Activated CD4-positive, alpha-beta T cell treated with anti-CD3 and anti-CD28 coated beads for 36 hours (primary cell): ENCODE measurements at regions not wholly inside any gene's neighbourhood (a gene's known extent, or its start where the extent isn't known, plus 50 kb on each side); places are given as distances from the start of the nearest gene placed in this dataset.

Experiments used
- ATAC-seq: fragments of 200-7000 bp; cut with Tn5 transposase; one replicate; pipeline ENCODE4 v1.10.0; 2021; ENCODE audit warnings: mild to moderate bottlenecking, moderate library complexity
- CTCF ChIA-PET: fragments of 350-600 bp; sonication (Branson Sonifier 250); formaldehyde crosslinking; loops from one replicate; lab custom pipeline; 2021; ENCODE audit warnings: antibody characterized with exemption; lab: Charles Lee
- POLR2A ChIA-PET: fragments of 350-600 bp; sonication (Branson Sonifier 250); formaldehyde crosslinking; loops from one replicate; lab custom pipeline; 2021; ENCODE audit warnings: antibody characterized with exemption, inconsistent platforms; lab: Charles Lee
- DNase-seq: peaks from one replicate; pipeline ENCODE4 v3.0.0-alpha.2; 2020
- H3K27ac Mint-ChIP-seq: one replicate; pipeline ENCODE4 v1.8.0; 2021; ENCODE audit warnings: mixed read lengths
- H3K27me3 Mint-ChIP-seq: one replicate; pipeline ENCODE4 v1.8.0; 2021; ENCODE audit warnings: mixed read lengths
- H3K36me3 Mint-ChIP-seq: one replicate; pipeline ENCODE4 v1.8.0; 2021; ENCODE audit warnings: low read depth, mixed read lengths
- H3K4me1 Mint-ChIP-seq: one replicate; pipeline ENCODE4 v1.8.0; 2021; ENCODE audit warnings: mixed read lengths
- H3K4me3 Mint-ChIP-seq: one replicate; pipeline ENCODE4 v1.8.0; 2021; ENCODE audit warnings: mild to moderate bottlenecking, moderate library complexity, mixed read lengths
- H3K9me3 Mint-ChIP-seq: one replicate; pipeline ENCODE4 v1.8.0; 2021; ENCODE audit warnings: low read depth, mixed read lengths
- intact Hi-C, 2 experiments: fragments of 100-400 bp; cut with DNase I in 1 of 2; cut with micrococcal nuclease in 1 of 2; formaldehyde crosslinking; loops; one replicate each; pipeline versions ENCODE4 v1.14.2 to v1.15.1; 2022 to 2024; cut with DNase I, micrococcal nuclease

GRCh38 chr20:19961293-19961692 is 55.9 kb upstream of the NAA20 start:
- Mint-ChIP-seq H3K4me3 (no peak overlapping the region), H3K36me3 (no peaks in the 10 kb centered on the region), H3K9me3 (no peaks in the 10 kb centered on the region), H3K4me1 (no peaks in the 10 kb centered on the region), H3K27ac (no peak overlapping the region), H3K27me3 (no peaks in the 10 kb centered on the region)
- ATAC-seq (no peak), DNase-seq (no peak)
- POLR2A ChIA-PET = no interaction called here
- CTCF ChIA-PET = interaction anchor here (0.5 kb wide), 1 partner anchor 268 kb away, joined by 3 read pairs; no protein-coding TSS in a partner anchor
- intact Hi-C loops = no loop called here

GRCh38 chr20:19962958-19963357 is 54.2 kb upstream of the NAA20 start:
- H3K4me1 Mint-ChIP-seq = peaks cover 2% of the 10 kb centered on the region
- H3K36me3 Mint-ChIP-seq = no peaks in the 10 kb centered on the region
- no peak for ATAC-seq
- no peaks in the 10 kb centered on the region for H3K9me3 Mint-ChIP-seq
- H3K4me3 Mint-ChIP-seq = no peak overlapping the region
- no peak overlapping the region for H3K27ac Mint-ChIP-seq
- ChIA-PET POLR2A (no interaction called here), CTCF (no interaction called here)
- H3K27me3 Mint-ChIP-seq = no peaks in the 10 kb centered on the region
- DNase-seq = no peak
- intact Hi-C loops = no loop called here

GRCh38 chr20:19964289-19965265 is 52.6 kb upstream of the NAA20 start:
- Mint-ChIP-seq H3K4me1 (peaks cover 18% of the 10 kb centered on the region), H3K27me3 (no peaks in the 10 kb centered on the region), H3K9me3 (no peaks in the 10 kb centered on the region), H3K27ac (no peak overlapping the region), H3K4me3 (no peak overlapping the region), H3K36me3 (no peaks in the 10 kb centered on the region)
- DNase-seq (no peak), ATAC-seq (no peak)
- POLR2A ChIA-PET = no interaction called here
- intact Hi-C loops = no loop called here
- CTCF ChIA-PET = interaction anchor here (0.6 kb wide), 1 partner anchor 15 kb away, joined by 3 read pairs; no protein-coding TSS in a partner anchor

GRCh38 chr20:19966840-19967239 is 50.3 kb upstream of the NAA20 start:
- intact Hi-C loops = no loop called here
- H3K4me3 Mint-ChIP-seq = no peak overlapping the region
- CTCF ChIA-PET = no interaction called here
- no peaks in the 10 kb centered on the region for H3K27me3 Mint-ChIP-seq
- no peaks in the 10 kb centered on the region for H3K9me3 Mint-ChIP-seq
- ATAC-seq (no peak), DNase-seq (no peak)
- peaks cover 18% of the 10 kb centered on the region for H3K4me1 Mint-ChIP-seq
- no peaks in the 10 kb centered on the region for H3K36me3 Mint-ChIP-seq
- POLR2A ChIA-PET = no interaction called here
- H3K27ac Mint-ChIP-seq = no peak overlapping the region
